ENCODE measurements at regions not wholly inside any gene's neighbourhood (a gene's known extent, or its start where the extent isn't known, plus 50 kb on each side); places are given as distances from the start of the nearest gene placed in this dataset.
A peak's percentile ranks its signal among the peaks of the same experiment; 100 is the strongest.

GRCh38 chr6:90434094-90434493 lies 137.5 kb upstream of the BACH2 start:
- no peak for DNase-seq

- DNase-seq, result no peak
Observed at GRCh38 chr6:90432937-90433336, 136.3 kb upstream of the BACH2 start.

GRCh38 chr6:90432041-90432775 lies 135.6 kb upstream of the BACH2 start:
- no peak for DNase-seq

GRCh38 chr6:90431576-90431975 lies 134.9 kb upstream of the BACH2 start:
- DNase-seq, result no peak

GRCh38 chr6:90429713-90430112 lies 133.1 kb upstream of the BACH2 start:
- DNase-seq, result no peak

GRCh38 chr6:90428514-90428913 lies 131.9 kb upstream of the BACH2 start:
- DNase-seq, result no peak

GRCh38 chr6:90425161-90425641 lies 128.6 kb upstream of the BACH2 start:
- DNase-seq, result no peak

- DNase-seq, result no peak
Observed at GRCh38 chr6:90424580-90424979, 127.9 kb upstream of the BACH2 start.

GRCh38 chr6:90421666-90422065 lies 125.0 kb upstream of the BACH2 start:
- no peak for DNase-seq

- no peak for DNase-seq
Observed at GRCh38 chr6:90420500-90420899, 123.9 kb upstream of the BACH2 start.

- DNase-seq, result no peak
Observed at GRCh38 chr6:90417385-90417784, 120.7 kb upstream of the BACH2 start.

- DNase-seq, result no peak
Observed at GRCh38 chr6:90416322-90416721, 119.7 kb upstream of the BACH2 start.

GRCh38 chr6:90415178-90415577 lies 118.5 kb upstream of the BACH2 start:
- DNase-seq, result no peak

- no peak for DNase-seq
Observed at GRCh38 chr6:90414352-90414751, 117.7 kb upstream of the BACH2 start.

- no peak for DNase-seq
Observed at GRCh38 chr6:90413867-90414266, 117.2 kb upstream of the BACH2 start.

- no peak for DNase-seq
Observed at GRCh38 chr6:90413396-90413795, 116.8 kb upstream of the BACH2 start.

GRCh38 chr6:90412538-90413369 lies 116.1 kb upstream of the BACH2 start:
- no peak for DNase-seq

GRCh38 chr6:90411292-90411781 lies 114.7 kb upstream of the BACH2 start:
- no peak for DNase-seq

GRCh38 chr6:90409700-90410099 lies 113.1 kb upstream of the BACH2 start:
- DNase-seq, result no peak

- DNase-seq, result no peak
Observed at GRCh38 chr6:90406957-90407356, 110.3 kb upstream of the BACH2 start.

- peak in 1 of 2 experiments; percentile 12 for DNase-seq
Observed at GRCh38 chr6:90406142-90406794, 109.6 kb upstream of the BACH2 start.

- no peak for DNase-seq
Observed at GRCh38 chr6:90403489-90404381, 107.1 kb upstream of the BACH2 start.

Data from SW 1271 (cell line).